Activated T-cell treated with anti-CD3 and anti-CD28 coated beads, Interleukin-2, amount 50 U/mL, for 72 hours (primary cell): ENCODE measurements at regions not wholly inside any gene's neighbourhood (a gene's known extent, or its start where the extent isn't known, plus 50 kb on each side); places are given as distances from the start of the nearest gene placed in this dataset.
"Not testable (repeated sequence)": the region's sequence is repeated elsewhere in the genome, so short reads cannot be mapped to it uniquely, and the experiment has no call there.

ENCODE experiments used
- ATAC-seq, 2 donors: fragments of 150-1000 bp; cut with Tn5 transposase; replicated peaks in 1 of 2; 2 replicates each; pipeline ENCODE4 v1.10.0; 2021; ENCODE audit warnings: moderate library complexity in 2 of 2, mild to moderate bottlenecking in 1 of 2
- DNase-seq, 2 donors: peaks; one replicate each; pipeline ENCODE4 v3.0.0; 2021 to 2022; ENCODE audit warnings: mixed read lengths in 1 of 2
- H3K27ac Mint-ChIP-seq: one replicate; pipeline ENCODE4 v1.8.0; 2022; ENCODE audit warnings: mild to moderate bottlenecking, moderate library complexity, mixed read lengths
- H3K27me3 Mint-ChIP-seq: one replicate; pipeline ENCODE4 v1.8.0; 2022; ENCODE audit warnings: low read depth, mixed read lengths
- H3K36me3 Mint-ChIP-seq, 2 donors: one replicate each; pipeline ENCODE4 v1.8.0; 2022; ENCODE audit warnings: mixed read lengths in 2 of 2, mild to moderate bottlenecking in 1 of 2; ENCODE audit not compliant: insufficient read depth in 2 of 2
- H3K4me1 Mint-ChIP-seq: one replicate; pipeline ENCODE4 v1.8.0; 2022; ENCODE audit warnings: low read depth, mixed read lengths
- H3K4me3 Mint-ChIP-seq, 2 donors: one replicate each; pipeline ENCODE4 v1.8.0; 2022; ENCODE audit warnings: mild to moderate bottlenecking in 2 of 2, mixed read lengths in 2 of 2, moderate library complexity in 2 of 2
- H3K9me3 Mint-ChIP-seq, 2 donors: one replicate each; pipeline ENCODE4 v1.8.0; 2022; ENCODE audit warnings: mixed read lengths in 2 of 2

DNA sequence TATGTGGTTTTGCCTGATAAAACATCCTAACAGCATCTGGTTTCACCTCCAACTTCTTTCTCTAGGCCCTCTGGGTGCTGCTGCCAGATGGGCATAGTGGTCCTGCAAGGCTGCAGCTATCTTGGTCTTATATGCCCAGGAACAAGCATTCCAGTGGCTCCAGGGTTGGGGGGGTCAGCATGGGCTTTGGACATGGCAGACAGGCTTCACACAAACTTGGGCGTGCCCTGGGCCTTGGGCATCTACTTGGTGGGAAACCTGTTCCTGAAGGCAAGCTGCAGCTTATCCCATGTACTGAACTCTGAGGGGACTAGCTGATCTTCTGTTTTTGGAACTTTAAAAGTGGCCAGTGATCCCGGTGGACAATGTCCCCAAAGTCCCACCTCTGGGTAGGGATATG is 54.9 kb upstream of the ZNF678 start:
- Mint-ChIP-seq H3K27ac (no peak overlapping the region), H3K36me3 (no peaks in the 10 kb centered on the region), H3K4me3 (no peak overlapping the region), H3K27me3 (peaks cover under 1% of the 10 kb centered on the region), H3K4me1 (no peaks in the 10 kb centered on the region), H3K9me3 (no peaks in the 10 kb centered on the region)
- DNase-seq (no peak), ATAC-seq (no peak)

DNA sequence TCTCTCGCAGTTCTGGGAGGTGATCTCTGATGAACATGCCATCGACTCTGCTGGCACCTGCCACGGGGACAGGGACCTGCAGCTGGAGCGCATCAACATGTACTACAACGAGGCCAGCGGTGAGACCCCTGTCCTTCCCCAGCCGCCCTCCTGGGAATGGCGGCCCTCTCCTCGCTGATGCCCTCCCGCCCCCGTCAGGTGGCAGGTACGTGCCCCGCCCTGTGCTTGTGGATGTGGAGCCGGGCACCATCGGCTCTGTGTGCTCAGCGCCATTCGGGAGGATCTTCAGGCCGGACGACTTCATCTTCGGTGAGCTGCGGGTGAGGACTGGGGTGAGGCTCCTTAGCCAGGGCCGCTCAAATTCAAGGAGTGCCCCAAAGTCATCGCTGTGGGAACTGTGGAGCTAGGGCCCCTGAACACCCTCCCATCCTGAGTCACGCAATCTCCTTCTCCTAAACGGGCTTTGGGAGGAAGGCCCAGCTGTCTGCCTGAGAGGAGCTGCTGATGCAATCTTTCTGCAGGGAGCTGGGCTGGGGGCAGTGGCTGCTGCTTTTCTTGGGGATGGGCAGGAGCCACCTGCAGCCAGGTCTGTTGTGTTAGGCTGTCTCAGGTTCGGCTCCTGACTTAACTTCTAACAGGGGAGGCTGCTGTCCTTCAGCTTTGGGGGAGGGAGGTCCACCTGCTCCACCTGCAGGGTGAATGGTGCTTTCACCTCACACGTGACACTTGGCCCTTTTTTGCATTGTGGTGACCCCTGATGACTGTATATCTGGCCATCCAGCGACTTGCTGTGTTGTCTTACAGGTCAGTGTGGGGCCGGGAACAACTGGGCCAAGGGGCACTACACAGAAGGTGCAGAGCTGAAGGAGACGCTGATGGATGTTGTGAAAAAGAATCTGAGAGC is 56.6 kb upstream of the ZNF678 start:
- not testable (repeated sequence) for DNase-seq, H3K9me3 Mint-ChIP-seq, H3K27me3 Mint-ChIP-seq, H3K27ac Mint-ChIP-seq, H3K36me3 Mint-ChIP-seq, H3K4me3 Mint-ChIP-seq, H3K4me1 Mint-ChIP-seq, ATAC-seq

GRCh38 chr1:227496045-227496444 is 67.3 kb upstream of the ZNF678 start:
- H3K27ac Mint-ChIP-seq, ATAC-seq, H3K4me1 Mint-ChIP-seq, H3K4me3 Mint-ChIP-seq, DNase-seq, H3K27me3 Mint-ChIP-seq, H3K36me3 Mint-ChIP-seq, H3K9me3 Mint-ChIP-seq: not testable (repeated sequence)

DNA sequence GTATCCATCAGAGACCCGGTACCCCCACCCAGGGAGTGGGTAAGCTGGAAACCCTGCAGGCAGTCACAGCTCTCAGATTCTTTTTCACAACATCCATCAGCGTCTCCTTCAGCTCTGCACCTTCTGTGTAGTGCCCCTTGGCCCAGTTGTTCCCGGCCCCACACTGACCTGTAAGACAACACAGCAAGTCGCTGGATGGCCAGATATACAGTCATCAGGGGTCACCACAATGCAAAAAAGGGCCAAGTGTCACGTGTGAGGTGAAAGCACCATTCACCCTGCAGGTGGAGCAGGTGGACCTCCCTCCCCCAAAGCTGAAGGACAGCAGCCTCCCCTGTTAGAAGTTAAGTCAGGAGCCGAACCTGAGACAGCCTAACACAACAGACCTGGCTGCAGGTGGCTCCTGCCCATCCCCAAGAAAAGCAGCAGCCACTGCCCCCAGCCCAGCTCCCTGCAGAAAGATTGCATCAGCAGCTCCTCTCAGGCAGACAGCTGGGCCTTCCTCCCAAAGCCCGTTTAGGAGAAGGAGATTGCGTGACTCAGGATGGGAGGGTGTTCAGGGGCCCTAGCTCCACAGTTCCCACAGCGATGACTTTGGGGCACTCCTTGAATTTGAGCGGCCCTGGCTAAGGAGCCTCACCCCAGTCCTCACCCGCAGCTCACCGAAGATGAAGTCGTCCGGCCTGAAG is 69.3 kb upstream of the ZNF678 start:
- not testable (repeated sequence) for H3K27ac Mint-ChIP-seq, H3K4me3 Mint-ChIP-seq, DNase-seq, H3K4me1 Mint-ChIP-seq, H3K36me3 Mint-ChIP-seq, H3K27me3 Mint-ChIP-seq, ATAC-seq, H3K9me3 Mint-ChIP-seq

GRCh38 chr1:227490478-227490877 is 72.9 kb upstream of the ZNF678 start:
- Mint-ChIP-seq H3K27me3 (no peaks in the 10 kb centered on the region), H3K27ac (no peak overlapping the region), H3K9me3 (peaks cover 0 to 4% of the 10 kb centered on the region in 2 donors), H3K36me3 (peaks cover 0 to 3% of the 10 kb centered on the region in 2 donors), H3K4me1 (no peaks in the 10 kb centered on the region), H3K4me3 (no peak overlapping the region)
- no peak for DNase-seq
- no peak for ATAC-seq

DNA sequence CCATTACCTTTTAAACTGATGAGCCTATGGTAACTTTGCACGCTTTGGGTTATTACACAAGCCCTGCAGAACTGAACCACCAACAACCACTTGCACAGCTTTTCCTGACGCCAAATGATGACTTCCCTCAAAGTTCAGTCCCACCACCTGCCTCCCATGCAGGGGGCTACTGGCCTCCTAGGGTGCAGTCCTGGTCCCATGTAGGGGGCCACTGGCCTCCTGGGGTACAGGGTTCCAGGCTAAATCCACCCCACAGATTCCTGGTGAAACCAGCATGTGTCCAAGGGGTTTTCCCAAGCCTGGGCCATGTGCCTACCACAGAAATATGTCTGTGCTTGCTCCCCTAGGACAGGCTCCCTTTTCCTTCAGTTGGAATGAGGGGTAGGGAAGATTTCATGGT is 73.4 kb upstream of the ZNF678 start:
- peaks cover 0 to 4% of the 10 kb centered on the region in 2 donors for H3K9me3 Mint-ChIP-seq
- no peak overlapping the region for H3K4me3 Mint-ChIP-seq
- H3K27me3 Mint-ChIP-seq, result no peaks in the 10 kb centered on the region
- ATAC-seq, result no peak
- no peaks in the 10 kb centered on the region for H3K4me1 Mint-ChIP-seq
- H3K27ac Mint-ChIP-seq, result no peak overlapping the region
- peaks cover 0 to 3% of the 10 kb centered on the region in 2 donors for H3K36me3 Mint-ChIP-seq
- no peak for DNase-seq

- Mint-ChIP-seq H3K27ac (no peak overlapping the region), H3K27me3 (no peaks in the 10 kb centered on the region), H3K4me3 (no peak overlapping the region), H3K36me3 (peaks cover 0 to 3% of the 10 kb centered on the region in 2 donors), H3K9me3 (peaks cover 0 to 4% of the 10 kb centered on the region in 2 donors), H3K4me1 (no peaks in the 10 kb centered on the region)
- DNase-seq, result no peak
- ATAC-seq, result no peak
Measured at GRCh38 chr1:227489572-227489971, 73.8 kb upstream of the ZNF678 start.

DNA sequence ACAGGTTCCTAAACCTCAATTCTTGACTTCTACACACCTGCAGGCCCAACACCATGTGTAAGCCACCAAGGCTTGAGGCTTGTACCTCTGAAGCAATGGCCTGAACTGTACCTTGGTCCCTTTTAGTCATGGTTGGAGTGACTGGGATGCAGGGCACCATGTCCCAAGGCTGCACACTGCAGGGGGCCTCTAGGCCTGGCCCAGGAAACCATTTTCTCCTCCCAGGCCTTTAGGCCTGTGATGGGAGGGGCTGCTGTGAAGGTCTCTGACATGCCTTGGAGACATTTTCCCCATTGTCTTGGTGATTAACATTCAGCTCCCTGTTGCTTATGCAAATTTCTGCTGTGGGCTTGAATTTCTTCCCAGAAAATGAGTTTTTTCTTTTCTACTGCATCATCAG is 75.8 kb upstream of the ZNF678 start:
- no peak for ATAC-seq
- Mint-ChIP-seq H3K27ac (no peak overlapping the region), H3K27me3 (no peaks in the 10 kb centered on the region), H3K9me3 (peaks cover 0 to 4% of the 10 kb centered on the region in 2 donors), H3K36me3 (peaks cover 0 to 3% of the 10 kb centered on the region in 2 donors), H3K4me1 (no peaks in the 10 kb centered on the region), H3K4me3 (no peak overlapping the region)
- DNase-seq, result no peak

DNA sequence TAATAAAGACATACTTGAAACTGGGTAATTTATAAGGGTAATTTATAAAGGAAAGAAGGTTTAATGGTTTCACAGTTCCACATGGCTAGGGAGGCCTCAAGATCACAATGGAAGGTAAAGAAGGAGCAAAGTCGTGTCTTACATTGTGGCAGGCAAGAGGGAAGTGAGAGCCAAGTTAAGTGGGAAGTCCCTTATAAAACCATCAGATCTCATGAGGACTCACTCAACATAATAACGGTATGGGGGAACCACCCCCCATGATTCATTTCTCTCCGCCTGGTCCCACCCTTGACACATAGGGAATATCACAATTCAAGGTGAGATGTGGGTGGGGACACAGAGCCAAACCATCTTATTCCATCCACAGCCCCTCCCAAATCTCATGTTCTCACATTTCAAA is 76.8 kb upstream of the ZNF678 start:
- Mint-ChIP-seq H3K9me3 (peaks cover 0 to 4% of the 10 kb centered on the region in 2 donors), H3K4me1 (no peaks in the 10 kb centered on the region), H3K27ac (no peak overlapping the region), H3K27me3 (no peaks in the 10 kb centered on the region), H3K4me3 (no peak overlapping the region), H3K36me3 (peaks cover 0 to 3% of the 10 kb centered on the region in 2 donors)
- ATAC-seq (no peak), DNase-seq (no peak)

GRCh38 chr1:227482023-227482299 is 81.4 kb upstream of the ZNF678 start:
- Mint-ChIP-seq H3K4me3 (no peak overlapping the region), H3K36me3 (no peaks in the 10 kb centered on the region), H3K27ac (no peak overlapping the region), H3K9me3 (no peaks in the 10 kb centered on the region), H3K27me3 (peaks cover 32% of the 10 kb centered on the region), H3K4me1 (no peaks in the 10 kb centered on the region)
- DNase-seq, result no peak
- no peak for ATAC-seq

DNA sequence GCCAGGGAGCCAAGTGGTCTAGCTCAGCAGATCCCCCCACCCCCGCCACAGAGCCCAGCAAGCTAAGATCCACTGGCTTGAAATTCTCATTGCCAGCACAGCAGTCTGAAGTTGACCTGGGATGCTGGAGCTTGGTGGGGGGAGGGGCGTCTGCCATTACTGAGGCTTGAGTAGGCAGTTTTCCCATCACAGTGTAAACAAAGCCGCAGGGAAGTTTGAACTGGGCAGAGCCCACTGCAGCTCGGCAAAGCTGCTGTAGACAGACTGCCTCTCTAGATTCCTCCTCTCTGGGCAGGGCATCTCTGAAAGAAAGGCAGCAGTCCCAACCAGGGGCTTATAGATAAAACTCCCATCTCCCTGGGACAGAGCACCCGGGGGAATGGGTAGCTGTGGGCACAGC is 89.3 kb upstream of the ZNF678 start:
- not testable (repeated sequence) for H3K27ac Mint-ChIP-seq, H3K9me3 Mint-ChIP-seq, ATAC-seq, DNase-seq, H3K4me3 Mint-ChIP-seq, H3K4me1 Mint-ChIP-seq, H3K36me3 Mint-ChIP-seq
- H3K27me3 Mint-ChIP-seq, result peaks cover 52% of the 10 kb centered on the region

GRCh38 chr1:227472772-227473171 is 90.6 kb upstream of the ZNF678 start:
- peaks cover 0 to 5% of the 10 kb centered on the region in 2 donors for H3K9me3 Mint-ChIP-seq
- DNase-seq (no peak), ATAC-seq (no peak)
- no peak overlapping the region for H3K27ac Mint-ChIP-seq
- H3K4me1 Mint-ChIP-seq, result no peaks in the 10 kb centered on the region
- H3K27me3 Mint-ChIP-seq, result peaks cover 42% of the 10 kb centered on the region
- H3K36me3 Mint-ChIP-seq, result peaks cover 2 to 5% of the 10 kb centered on the region in 2 donors
- no peak overlapping the region for H3K4me3 Mint-ChIP-seq

- Mint-ChIP-seq H3K27ac (no peak overlapping the region), H3K36me3 (peaks cover 2 to 5% of the 10 kb centered on the region in 2 donors), H3K4me1 (no peaks in the 10 kb centered on the region), H3K9me3 (peaks cover 0 to 5% of the 10 kb centered on the region in 2 donors), H3K4me3 (no peak overlapping the region), H3K27me3 (peaks cover 22% of the 10 kb centered on the region)
- no peak for ATAC-seq
- no peak for DNase-seq
Measured at GRCh38 chr1:227470688-227471087, 92.7 kb upstream of the ZNF678 start.
